ENCODE measurements at regions not wholly inside any gene's neighbourhood (a gene's known extent, or its start where the extent isn't known, plus 50 kb on each side); places are given as distances from the start of the nearest gene placed in this dataset.

GRCh38 chr17:37839196-37839978 lies 84.8 kb upstream of the TBC1D3K start:
- no peak for TF ChIP-seq CTCF (IDR thresholded peaks at IDR 0.05; ENCODE audit: insufficient read depth, low read depth, low read length)
- no peak for TF ChIP-seq EZH2 (IDR thresholded peaks at IDR 0.05; ENCODE audit: insufficient read depth, low read length)

All from astrocyte (in vitro differentiated cells and primary cell).